ENCODE measurements at regions not wholly inside any gene's neighbourhood (a gene's known extent, or its start where the extent isn't known, plus 50 kb on each side); places are given as distances from the start of the nearest gene placed in this dataset.

- no peak overlapping the region for H3K27ac Mint-ChIP-seq (ENCODE audit: unreplicated experiment)
- H3K27me3 Mint-ChIP-seq (ENCODE audit: unreplicated experiment) = peaks cover 5% of the 10 kb centered on the region
- no peaks in the 10 kb centered on the region for H3K9me3 Mint-ChIP-seq (ENCODE audit: unreplicated experiment)
- no peaks in the 10 kb centered on the region for H3K36me3 Mint-ChIP-seq (ENCODE audit: low read depth, unreplicated experiment)
- H3K4me1 Mint-ChIP-seq (ENCODE audit: unreplicated experiment) = no peaks in the 10 kb centered on the region
- H3K4me3 Mint-ChIP-seq (ENCODE audit: unreplicated experiment) = no peak overlapping the region
- no peak for TF ChIP-seq CTCF (IDR thresholded peaks at IDR 0.05; ENCODE audit: unreplicated experiment)
- DNase-seq (ENCODE audit: low spot score) = no peak
Measured at GRCh38 chrX:140360284-140360683, 144.6 kb downstream of the SOX3 start.

- Mint-ChIP-seq H3K9me3 (ENCODE audit: unreplicated experiment) (no peaks in the 10 kb centered on the region), H3K36me3 (ENCODE audit: low read depth, unreplicated experiment) (no peaks in the 10 kb centered on the region), H3K4me1 (ENCODE audit: unreplicated experiment) (no peaks in the 10 kb centered on the region), H3K27ac (ENCODE audit: unreplicated experiment) (no peak overlapping the region), H3K4me3 (ENCODE audit: unreplicated experiment) (no peak overlapping the region), H3K27me3 (ENCODE audit: unreplicated experiment) (peaks cover 3% of the 10 kb centered on the region)
- no peak for DNase-seq (ENCODE audit: low spot score)
- TF ChIP-seq CTCF (IDR thresholded peaks at IDR 0.05; ENCODE audit: unreplicated experiment) = no peak
Measured at GRCh38 chrX:140355922-140356321, 148.9 kb downstream of the SOX3 start.

- H3K27me3 Mint-ChIP-seq (ENCODE audit: unreplicated experiment) = peaks cover 3% of the 10 kb centered on the region
- no peak for DNase-seq (ENCODE audit: low spot score)
- H3K9me3 Mint-ChIP-seq (ENCODE audit: unreplicated experiment) = no peaks in the 10 kb centered on the region
- no peaks in the 10 kb centered on the region for H3K36me3 Mint-ChIP-seq (ENCODE audit: low read depth, unreplicated experiment)
- TF ChIP-seq CTCF (IDR thresholded peaks at IDR 0.05; ENCODE audit: unreplicated experiment) = no peak
- H3K4me1 Mint-ChIP-seq (ENCODE audit: unreplicated experiment) = no peaks in the 10 kb centered on the region
- no peak overlapping the region for H3K4me3 Mint-ChIP-seq (ENCODE audit: unreplicated experiment)
- H3K27ac Mint-ChIP-seq (ENCODE audit: unreplicated experiment) = no peak overlapping the region
Measured at GRCh38 chrX:140355429-140355828, 149.4 kb downstream of the SOX3 start.

GRCh38 chrX:140354431-140355120, 150.3 kb downstream of the SOX3 start:
- DNase-seq (ENCODE audit: low spot score) = no peak
- H3K36me3 Mint-ChIP-seq (ENCODE audit: low read depth, unreplicated experiment) = no peaks in the 10 kb centered on the region
- peaks cover 3% of the 10 kb centered on the region for H3K27me3 Mint-ChIP-seq (ENCODE audit: unreplicated experiment)
- no peak overlapping the region for H3K4me3 Mint-ChIP-seq (ENCODE audit: unreplicated experiment)
- no peak overlapping the region for H3K27ac Mint-ChIP-seq (ENCODE audit: unreplicated experiment)
- TF ChIP-seq CTCF (IDR thresholded peaks at IDR 0.05; ENCODE audit: unreplicated experiment) = no peak
- no peaks in the 10 kb centered on the region for H3K4me1 Mint-ChIP-seq (ENCODE audit: unreplicated experiment)
- H3K9me3 Mint-ChIP-seq (ENCODE audit: unreplicated experiment) = no peaks in the 10 kb centered on the region

GRCh38 chrX:140346729-140347128, 158.1 kb downstream of the SOX3 start:
- no peak for DNase-seq (ENCODE audit: low spot score)
- Mint-ChIP-seq H3K4me3 (ENCODE audit: unreplicated experiment) (no peak overlapping the region), H3K36me3 (ENCODE audit: low read depth, unreplicated experiment) (no peaks in the 10 kb centered on the region), H3K27me3 (ENCODE audit: unreplicated experiment) (no peaks in the 10 kb centered on the region), H3K27ac (ENCODE audit: unreplicated experiment) (no peak overlapping the region), H3K4me1 (ENCODE audit: unreplicated experiment) (no peaks in the 10 kb centered on the region), H3K9me3 (ENCODE audit: unreplicated experiment) (no peaks in the 10 kb centered on the region)
- no peak for TF ChIP-seq CTCF (IDR thresholded peaks at IDR 0.05; ENCODE audit: unreplicated experiment)
